HG02885 (cell line): ENCODE measurements at regions not wholly inside any gene's neighbourhood (a gene's known extent, or its start where the extent isn't known, plus 50 kb on each side); places are given as distances from the start of the nearest gene placed in this dataset.
"Not testable (repeated sequence)": the region's sequence is repeated elsewhere in the genome, so short reads cannot be mapped to it uniquely, and the experiment has no call there.

ENCODE experiments used
- ATAC-seq: cut with Tn5 transposase; IDR thresholded peaks from one replicate; pipeline ENCODE4 v1.9.1; 2021; ENCODE audit warnings: mild to moderate bottlenecking; ENCODE audit not compliant: unreplicated experiment, poor library complexity

DNA sequence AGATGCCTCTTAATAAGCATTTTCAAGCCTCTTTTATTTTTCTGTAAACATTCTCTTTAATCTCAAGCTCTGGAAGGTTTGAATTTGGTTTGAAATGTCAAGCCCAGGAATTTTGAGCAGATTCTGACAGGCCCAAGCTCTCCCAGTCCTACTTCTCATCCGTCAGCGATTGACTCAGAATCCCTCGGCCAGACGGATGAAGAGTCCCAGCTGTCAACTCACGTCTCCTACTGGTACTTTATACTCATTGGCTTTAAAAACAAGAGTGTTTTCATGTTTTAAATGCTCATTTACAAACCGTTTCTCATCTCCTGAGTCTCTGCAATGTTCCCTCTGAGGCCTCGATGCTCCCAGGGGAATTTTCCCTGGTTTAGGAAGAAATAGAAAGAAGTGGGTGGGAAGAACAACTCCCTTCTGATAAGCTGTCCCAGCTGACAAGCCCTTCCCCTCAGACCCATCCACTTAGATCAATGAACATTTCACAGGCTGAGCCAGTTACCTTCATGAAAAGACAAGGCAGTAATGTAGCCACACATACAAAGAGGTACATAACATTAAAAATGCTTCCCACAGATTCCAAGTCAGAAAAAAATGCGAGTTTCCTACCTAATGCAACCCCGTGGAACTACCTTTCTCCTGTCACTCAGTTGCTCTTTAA lies 478.2 kb upstream of the DPH6 start:
- no peak for ATAC-seq

DNA sequence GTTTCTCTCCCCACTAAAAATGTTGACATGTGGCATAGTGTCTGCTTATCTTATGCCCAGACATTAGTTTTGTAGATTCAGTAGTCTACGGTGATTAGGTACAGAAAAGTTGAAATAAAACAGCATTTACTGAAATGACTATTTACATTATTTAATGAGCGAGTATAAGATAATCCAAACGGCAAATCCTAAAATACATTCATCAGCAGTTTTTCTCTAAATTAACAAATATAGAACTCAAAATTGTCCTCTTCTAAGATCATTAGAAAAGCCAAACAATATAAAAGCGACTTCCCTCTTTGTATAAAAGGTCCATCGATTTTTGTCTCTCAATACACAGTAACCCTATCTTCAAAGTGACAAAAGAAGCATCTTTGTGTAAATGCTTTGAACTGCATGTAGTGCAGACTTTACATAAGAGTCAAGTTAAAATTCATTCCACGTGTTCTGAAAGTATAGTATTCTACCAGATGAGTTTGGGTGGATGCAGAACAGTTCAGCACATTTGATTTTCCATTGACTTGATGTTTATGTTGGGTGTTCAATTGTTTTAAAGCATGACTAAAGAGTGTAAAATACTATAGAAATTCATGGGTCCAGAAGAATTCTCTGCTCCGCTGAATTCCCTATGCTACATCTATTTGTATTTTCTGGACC lies 480.8 kb upstream of the DPH6 start:
- no peak for ATAC-seq

DNA sequence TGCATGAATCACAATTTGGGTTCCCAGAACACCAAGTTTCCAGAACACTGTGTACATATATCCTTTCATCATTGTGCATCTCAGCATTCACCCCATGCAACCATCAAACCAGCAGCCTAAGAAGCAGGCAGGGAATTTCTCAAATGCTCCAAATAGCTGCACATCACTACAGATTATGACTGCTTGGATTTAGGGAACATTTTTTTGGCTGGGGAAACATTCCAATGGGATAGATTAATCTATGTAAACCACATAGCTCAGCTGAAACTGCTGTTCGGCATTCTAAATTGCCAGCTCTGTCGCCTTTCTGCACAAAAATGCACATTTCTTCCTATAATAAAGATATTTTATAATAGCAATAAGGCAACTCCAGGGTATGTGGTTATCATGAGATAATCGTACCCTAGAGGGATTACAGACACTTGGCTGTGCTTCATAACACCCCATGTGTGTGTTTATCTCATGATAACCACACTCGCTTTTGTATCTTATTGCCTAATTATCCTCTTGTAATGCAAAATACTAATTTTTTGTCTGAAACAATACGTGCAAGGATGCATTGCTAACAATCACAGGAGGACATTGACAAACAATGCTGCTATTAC lies 483.7 kb upstream of the DPH6 start:
- ATAC-seq, result no peak

DNA sequence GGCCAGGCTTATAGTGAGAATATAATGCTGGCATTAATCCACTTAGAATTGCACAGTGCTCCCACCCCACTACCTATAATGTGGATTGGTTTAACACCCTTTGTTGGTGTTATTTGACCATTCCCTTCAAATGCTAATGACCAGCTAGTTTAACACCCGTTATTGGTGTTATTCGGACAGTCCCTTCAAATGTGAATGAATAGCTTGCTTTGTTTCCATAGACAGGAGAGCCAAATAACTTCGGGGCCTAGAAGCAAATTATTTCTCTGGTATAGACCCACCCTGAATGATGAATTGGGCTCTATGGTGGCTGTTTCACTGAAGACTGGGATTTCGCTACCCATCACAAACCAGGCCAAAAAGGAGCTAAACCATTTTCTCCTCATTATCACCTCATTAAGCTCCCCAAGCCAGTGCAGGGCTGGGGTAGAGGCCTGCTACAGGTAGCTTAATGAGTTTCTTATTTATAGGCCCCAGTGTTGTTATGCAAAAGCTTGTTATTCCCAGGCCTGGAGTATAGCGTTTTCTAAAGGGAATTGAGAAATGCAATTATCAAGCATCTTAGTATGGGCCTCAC lies 494.1 kb upstream of the DPH6 start:
- no peak for ATAC-seq

DNA sequence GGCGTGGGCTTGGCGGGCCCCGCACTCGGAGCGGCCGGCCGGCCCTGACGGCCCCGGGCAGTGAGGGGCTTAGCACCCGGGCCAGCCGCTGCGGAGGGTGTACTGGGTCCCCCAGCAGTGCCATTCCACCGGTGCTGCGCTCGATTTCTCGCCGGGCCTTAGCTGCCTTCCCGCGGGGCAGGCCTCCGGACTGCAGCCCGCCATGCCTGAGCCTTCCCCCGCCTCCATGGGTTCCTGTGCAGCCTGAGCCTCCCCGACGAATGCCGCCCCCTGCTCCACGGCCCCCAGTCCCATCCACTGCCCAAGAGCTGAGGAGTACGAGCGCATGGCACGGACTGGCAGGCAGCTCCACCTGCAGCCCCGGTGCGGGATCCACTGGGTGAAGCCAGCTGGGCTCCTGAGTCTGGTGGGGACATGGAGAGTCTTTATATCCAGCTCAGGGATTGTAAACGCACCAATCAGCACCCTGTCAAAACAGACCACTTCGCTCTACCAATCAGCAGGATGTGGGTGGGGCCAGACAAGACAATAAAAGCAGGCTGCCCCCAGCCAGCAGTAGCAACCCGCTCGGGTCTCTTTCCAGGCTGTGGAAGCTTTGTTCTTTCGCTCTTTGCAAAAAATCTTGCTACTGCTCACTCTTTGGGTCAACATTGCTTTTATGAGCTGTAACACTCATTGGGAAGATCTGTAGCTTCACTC lies 501.2 kb upstream of the DPH6 start:
- ATAC-seq, result not testable (repeated sequence)

DNA sequence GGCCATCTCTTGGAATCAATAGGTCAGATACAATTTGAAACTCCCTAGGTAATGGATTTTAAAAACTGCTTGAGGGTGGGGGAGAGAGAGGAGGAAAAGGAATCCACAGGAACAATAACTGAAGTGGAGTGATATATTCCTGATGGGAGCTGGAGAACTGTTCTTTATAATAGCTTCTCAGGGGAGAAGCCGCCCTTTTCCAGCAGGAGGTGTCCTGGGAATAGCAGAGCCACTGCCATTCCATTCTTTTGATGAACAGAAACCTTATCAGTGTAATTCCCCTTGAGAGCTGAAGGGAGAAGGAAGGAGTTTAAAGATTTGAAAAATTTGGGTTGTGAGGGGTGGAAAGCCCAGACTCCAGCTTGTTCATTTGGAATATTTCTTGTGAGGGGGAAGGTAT lies 504.9 kb upstream of the DPH6 start:
- no peak for ATAC-seq

DNA sequence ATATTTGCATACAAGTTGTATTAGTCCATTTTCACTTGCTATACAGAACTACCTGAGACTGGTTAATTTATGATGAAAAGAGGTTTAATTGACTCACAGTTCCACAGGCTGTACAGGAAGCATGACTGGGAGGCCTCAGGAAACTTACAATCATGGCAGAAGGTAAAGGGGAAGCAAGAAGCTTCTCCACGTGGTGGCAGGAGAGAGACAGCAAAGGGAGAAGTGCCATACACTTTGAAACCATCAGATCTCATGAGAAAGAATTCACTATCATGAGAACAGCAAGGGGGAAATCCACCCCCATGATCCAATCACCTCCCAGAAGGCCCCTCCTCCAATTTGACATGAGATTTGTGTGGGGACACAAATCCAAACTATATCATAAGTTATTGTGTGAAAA lies 506.7 kb upstream of the DPH6 start:
- not testable (repeated sequence) for ATAC-seq

DNA sequence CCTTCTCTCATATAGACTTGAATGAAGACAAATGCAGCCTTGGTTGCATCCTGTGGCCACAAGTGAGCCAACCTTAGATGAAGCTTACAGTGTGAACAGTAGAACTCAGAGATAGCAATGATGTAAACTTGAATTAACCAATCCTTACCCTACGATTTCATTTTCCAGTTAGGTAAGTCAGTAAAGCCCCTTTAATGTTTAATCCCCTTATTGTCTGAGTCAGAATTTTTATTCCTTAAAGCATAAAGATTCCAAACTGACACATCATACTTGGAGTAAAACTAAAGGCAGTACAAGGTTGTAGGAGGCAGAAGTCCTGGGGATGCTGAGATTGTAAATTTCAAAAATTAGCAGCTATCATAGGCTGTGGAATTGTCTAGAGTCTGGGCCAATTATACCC lies 507.8 kb upstream of the DPH6 start:
- ATAC-seq, result no peak

DNA sequence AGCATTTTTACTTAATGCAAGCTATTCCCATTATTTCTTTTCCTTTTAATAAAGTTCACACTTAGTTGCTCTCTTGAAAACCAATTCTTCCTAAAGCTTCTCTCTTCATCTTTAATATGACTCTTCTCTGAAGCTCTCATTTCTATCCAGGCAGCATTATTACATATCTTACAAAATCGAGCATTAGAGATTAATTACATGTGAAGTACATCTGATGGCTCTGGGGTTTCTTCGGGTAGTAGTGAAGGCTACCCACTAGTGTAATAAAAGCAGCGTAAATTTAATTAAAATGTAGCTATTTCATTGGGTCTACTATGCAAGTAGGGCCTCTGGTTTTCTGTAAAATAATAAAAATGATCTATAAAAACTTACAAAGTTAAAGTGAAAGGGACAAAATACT lies 513.6 kb upstream of the DPH6 start:
- ATAC-seq, result no peak

DNA sequence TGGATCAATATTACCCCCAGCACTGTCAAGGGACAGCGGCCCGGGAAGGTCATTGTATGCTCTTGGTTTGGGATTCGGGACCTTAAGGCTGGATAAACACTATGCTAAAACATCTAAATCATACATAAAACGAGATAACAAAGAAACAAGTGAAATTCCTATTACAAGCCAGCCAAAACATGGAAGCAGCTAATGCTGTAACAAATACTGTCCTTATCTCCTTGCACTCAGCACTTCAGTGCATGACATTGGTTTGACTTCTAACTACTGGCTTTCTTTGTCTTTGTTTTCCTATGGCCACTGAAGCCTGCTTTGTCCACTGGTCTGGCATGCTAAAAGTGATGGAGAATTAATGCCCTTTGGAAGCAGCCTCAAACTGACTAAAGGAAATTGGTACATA lies 516.4 kb upstream of the DPH6 start:
- ATAC-seq, result no peak

DNA sequence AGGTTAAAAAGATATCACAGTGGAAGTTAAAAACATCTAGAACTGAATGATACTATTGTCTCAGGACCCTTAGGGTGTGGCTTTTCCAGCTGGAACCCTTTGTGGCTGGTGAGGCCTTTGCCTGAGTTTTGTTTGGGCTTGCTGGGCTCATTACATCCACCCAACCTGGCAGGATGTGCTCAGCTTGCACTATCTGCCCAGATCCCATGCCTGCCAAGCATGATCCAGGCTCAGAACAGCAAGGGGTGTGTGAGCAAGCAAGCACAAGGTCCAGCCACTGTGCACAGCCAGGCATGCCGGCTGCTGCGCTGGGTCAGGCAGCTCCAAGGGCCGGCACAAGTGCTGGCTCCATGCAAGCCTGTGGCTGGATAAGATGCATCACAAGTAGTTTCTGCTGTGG lies 512.7 kb upstream of the CDIN1 start:
- ATAC-seq, result no peak

DNA sequence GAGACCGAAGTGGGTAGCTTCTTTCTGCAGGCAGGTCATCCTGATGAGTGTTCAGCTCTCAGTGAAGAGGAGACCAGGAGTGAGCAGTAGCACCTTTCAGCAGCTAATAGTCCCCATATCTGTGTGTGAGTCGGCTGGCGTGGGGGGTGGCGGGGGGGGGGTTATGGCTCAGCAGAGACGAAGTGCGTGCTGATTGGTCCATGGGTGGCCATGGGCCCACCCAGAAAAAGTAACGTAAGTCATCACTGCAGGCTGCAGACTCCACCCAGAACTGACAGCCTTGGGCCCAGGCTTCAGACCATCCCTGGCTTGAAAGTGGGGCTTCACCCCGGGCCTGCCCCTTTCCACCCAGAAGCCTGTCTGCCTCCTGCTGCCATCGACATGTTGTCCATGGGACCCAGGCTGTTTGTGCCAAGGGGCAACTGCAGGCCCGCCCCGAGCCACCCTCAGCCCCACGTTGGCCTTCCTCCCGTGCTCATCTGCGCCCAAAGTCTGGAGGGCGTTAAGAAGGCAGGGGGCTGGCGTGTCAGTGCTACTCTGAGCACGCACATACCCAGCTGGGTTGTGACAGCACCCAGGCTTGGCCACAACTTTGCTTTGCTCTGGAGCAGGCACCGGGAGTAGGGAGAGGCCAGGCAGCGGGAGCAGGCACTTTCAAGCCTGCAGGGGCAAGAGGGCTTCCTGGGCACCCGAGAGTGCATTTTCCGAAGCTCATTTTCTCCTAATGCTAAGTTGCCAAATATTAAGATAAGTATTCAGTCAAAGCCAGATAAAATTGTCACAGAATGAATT lies 511.7 kb upstream of the CDIN1 start:
- ATAC-seq, result no peak

DNA sequence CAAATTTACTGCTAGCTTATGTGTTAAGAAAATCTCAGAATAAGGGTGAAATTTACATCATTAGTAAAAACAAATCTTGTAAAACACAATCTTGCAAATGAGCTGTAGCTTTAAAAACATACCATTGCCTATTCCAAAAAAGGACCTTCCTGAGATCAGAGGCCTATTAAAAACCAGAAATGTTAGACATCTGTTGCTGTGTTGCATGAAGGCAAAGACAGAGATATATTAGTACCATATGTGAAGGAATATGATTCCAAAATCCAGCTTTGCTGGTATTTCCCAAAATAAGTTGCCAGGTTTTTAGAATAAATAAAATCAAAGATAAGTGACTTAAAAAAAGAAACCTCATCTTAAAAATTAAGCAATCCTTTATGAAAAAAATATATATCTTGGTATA lies 504.1 kb upstream of the CDIN1 start:
- ATAC-seq, result no peak

DNA sequence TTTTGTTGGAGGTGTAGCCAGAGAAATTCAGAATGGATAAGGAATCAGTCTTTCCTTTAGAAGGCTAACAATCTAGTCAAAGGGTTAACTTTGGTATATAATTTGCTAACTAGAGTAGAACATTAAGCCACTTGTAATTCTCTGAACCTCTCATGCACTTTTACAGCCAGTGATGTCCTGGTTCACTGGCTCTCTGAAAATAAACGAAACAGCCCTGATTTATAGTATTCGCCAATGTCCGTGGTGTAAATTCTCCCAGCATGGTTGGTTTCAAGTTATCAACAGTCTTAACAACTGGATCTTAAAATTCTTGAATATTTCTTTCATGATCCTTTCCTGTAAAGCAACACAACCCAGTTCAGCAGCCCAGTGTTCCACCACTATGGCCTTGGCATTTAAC lies 500.4 kb upstream of the CDIN1 start:
- no peak for ATAC-seq

DNA sequence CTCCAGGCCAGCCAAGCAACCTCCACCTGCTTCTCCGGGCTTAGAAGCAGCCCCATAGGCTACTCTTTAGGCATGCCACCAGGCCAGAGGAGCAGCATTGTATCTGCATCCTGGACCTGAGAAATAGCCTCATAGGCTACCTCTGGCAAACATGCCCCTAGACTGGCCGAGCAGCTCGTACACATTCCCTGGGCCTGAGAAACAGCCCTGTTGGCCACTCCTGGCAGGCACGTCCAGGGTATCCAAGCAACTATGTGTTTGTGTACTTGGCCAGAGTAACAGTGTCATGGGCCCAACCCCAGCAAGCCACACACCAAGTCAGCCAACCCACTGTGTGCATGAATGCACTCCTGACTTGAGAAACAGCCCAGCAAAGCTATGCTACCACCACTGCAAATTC lies 498.7 kb upstream of the CDIN1 start:
- no peak for ATAC-seq

DNA sequence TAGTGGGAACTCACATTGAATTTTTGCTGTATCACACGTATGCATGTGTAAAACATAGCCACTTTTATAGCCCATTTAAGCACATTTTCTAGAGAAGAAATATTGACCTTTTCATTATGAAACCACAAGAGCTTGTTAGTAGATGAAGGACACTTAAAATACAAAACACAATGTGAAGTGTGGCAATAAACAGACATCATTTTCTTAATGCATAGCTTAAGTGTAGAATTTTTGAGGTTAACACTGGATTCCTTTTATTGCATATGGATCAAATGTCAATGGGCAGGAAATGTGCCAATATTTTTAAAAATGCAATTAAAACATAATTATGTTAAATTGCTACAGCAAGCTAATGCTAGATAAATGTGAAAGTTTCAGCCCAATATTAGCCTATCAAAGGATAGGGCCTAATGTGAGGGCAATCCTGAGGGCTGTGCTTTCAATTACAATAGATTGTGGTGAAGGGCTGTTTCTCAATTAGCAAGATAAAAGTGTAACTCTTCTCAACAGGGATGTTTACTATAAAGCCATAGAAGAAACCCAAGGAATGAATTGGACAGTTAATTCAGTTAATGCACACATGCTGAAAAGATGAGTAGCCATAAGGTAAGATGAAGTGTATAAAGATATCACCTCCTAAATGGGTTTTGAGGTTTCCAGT lies 489.0 kb upstream of the CDIN1 start:
- ATAC-seq, result no peak

DNA sequence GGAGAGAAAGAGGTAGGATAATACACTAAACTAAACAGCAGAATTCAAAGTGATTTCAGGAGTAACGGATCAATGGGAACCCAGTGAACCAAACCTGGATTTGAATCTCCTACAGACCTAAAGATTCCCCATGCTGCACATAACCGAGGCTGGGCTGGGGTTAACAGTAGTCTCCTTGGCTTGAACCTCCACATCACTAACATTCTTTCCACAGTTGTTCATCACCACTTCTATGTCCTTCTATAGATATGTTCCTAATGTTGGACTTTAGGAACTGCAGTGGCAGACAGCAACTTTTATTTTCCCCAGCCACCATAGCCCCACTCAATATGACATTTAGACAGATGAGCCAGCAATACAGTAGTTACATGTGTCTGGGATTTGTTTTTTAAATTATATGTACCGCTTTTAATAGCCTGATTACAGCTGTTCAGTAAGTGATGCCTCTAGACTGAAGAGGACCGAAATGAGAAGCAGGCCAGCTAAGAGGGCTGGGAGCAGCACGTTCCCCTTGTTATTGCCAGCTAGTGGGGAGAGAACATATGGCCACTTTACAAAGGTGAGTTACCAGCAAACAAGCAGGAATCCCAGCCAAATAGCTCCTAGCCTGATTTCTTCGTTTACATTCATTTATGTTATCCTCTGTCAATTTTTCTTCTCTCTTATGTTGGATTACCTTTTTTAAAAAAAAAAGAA lies 472.6 kb upstream of the CDIN1 start:
- ATAC-seq, result no peak

DNA sequence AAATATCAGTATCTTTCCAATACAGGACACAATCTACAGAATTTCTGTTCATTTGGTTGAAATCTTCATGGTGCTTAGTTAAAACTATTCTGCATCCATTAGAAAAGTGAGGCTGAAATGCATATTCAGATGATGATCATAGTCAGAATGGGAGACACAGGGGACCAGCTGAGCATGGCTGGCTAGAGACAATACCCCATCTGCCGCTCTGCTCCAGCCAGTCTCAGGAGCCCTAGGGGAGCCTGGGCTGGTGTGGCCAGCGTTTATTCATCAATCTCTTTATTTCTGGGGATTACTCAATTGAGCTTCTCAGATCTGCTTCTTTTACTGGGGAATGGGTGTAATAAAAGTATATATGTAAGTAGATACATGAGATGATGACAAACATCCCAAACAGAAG lies 470.9 kb upstream of the CDIN1 start:
- ATAC-seq, result no peak

DNA sequence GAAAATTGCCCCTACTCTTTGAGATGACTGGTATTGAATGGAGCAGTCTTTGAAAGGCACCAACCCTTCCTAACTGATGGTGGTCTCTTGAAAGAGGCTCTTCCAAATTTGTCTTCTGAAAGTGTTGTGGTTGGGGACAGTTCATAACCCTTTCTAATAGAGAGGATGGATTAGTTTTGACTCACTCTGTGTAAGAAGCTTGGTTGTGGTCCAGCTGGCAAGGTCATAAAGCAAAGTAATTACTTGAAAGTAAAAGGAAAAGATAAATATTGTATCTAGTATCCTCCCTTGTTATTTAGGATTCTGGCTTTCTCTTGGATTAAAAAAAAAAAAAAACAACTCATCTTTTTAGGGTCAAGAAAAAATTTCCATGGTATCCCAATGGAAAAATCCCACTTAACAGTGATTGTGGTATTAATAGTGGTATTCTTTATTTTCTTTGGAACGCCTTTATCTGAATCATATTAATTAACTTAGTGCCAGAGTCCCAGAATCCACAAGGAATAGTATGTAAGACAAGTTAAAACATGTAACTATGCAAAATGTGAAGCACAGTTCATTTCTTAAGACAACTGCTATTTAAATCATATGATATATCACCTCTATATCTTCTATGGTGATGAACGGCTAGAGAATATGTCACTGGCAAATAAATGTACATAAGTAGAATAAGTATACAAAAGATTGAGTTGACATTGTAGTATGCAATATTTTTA lies 469.3 kb upstream of the CDIN1 start:
- no peak for ATAC-seq
